ENCODE measurements at regions not wholly inside any gene's neighbourhood (a gene's known extent, or its start where the extent isn't known, plus 50 kb on each side); places are given as distances from the start of the nearest gene placed in this dataset.
"Not testable (repeated sequence)": the region's sequence is repeated elsewhere in the genome, so short reads cannot be mapped to it uniquely, and the experiment has no call there.

- Histone ChIP-seq H3K36me3 (no peaks in the 10 kb centered on the region), H3K4me1 (no peaks in the 10 kb centered on the region), H3K27me3 (ENCODE audit: low read depth) (peaks cover 60% of the 10 kb centered on the region), H3K9me3 (replicated peaks) (no peaks in the 10 kb centered on the region), H3K4me3 (no peak overlapping the region), H3K27ac (replicated peaks) (no peak overlapping the region)
- intact Hi-C loops (cut with micrococcal nuclease), result no loop called here
- TF ChIP-seq, protein P1, sequence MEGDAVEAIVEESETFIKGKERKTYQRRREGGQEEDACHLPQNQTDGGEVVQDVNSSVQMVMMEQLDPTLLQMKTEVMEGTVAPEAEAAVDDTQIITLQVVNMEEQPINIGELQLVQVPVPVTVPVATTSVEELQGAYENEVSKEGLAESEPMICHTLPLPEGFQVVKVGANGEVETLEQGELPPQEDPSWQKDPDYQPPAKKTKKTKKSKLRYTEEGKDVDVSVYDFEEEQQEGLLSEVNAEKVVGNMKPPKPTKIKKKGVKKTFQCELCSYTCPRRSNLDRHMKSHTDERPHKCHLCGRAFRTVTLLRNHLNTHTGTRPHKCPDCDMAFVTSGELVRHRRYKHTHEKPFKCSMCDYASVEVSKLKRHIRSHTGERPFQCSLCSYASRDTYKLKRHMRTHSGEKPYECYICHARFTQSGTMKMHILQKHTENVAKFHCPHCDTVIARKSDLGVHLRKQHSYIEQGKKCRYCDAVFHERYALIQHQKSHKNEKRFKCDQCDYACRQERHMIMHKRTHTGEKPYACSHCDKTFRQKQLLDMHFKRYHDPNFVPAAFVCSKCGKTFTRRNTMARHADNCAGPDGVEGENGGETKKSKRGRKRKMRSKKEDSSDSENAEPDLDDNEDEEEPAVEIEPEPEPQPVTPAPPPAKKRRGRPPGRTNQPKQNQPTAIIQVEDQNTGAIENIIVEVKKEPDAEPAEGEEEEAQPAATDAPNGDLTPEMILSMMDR (IDR thresholded peaks at IDR 0.05; ENCODE audit: borderline replicate concordance), result no peak
- DNase-seq, result no peak
These were observed 88.5 kb upstream of the EXOC2 start for GRCh38 chr6:781350-781961.

DNA sequence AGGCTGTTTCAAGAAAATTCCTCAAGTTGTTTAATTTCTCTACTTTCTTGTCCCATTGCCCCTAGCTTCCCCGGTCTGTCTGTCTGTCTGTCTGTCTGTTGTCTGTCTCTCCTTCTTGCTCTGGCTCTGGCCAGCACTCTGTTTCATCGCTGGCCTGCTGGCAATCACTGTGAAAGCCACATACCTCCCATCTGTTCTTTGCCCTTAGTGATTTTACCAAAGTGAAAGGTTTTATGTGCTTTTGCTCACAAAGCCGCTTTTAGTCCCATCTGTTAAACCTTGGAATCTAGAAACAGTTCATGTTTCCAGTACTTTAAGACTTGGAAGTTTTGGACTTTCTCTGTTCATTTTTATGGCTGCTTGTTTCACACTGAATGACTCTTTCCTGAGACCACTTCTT is 87.8 kb upstream of the EXOC2 start:
- intact Hi-C loops (cut with micrococcal nuclease), result no loop called here
- TF ChIP-seq, protein P1 (IDR thresholded peaks at IDR 0.05; ENCODE audit: borderline replicate concordance), result no peak
- H3K4me1 ChIP-seq, result no peaks in the 10 kb centered on the region

DNA sequence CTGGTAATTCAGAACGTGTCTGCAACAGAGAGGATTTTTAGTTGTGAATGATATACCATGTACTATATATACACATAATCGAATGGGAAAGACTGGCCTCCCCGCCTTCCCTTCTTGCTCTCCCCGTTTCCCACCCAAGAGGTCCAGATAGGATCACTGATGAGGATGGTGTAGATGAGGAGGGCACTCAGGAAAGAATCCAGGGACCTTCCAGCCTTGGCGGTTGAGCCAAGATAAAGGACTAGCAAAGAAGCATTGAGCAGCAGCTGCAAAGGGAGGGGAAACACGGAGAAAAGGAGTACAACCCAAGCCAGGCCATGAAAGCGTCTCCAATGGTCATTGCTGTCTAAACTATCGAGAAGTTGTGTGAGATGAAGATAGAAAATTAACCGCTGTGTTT is 84.0 kb upstream of the EXOC2 start:
- DNase-seq, result no peak
- peaks cover 31% of the 10 kb centered on the region for H3K27me3 ChIP-seq (ENCODE audit: low read depth)
- no peak overlapping the region for H3K27ac ChIP-seq (replicated peaks)
- no peaks in the 10 kb centered on the region for H3K36me3 ChIP-seq
- no peak overlapping the region for H3K4me3 ChIP-seq
- no peaks in the 10 kb centered on the region for H3K4me1 ChIP-seq
- TF ChIP-seq, protein P1 (IDR thresholded peaks at IDR 0.05; ENCODE audit: borderline replicate concordance), result no peak
- intact Hi-C loops (cut with micrococcal nuclease), result no loop called here
- peaks cover 11% of the 10 kb centered on the region for H3K9me3 ChIP-seq (replicated peaks)

More for the DNA sequence above, 87.8 kb upstream of the EXOC2 start:
- peaks cover 59% of the 10 kb centered on the region for H3K27me3 ChIP-seq (ENCODE audit: low read depth)
- no peak overlapping the region for H3K27ac ChIP-seq (replicated peaks)
- no peaks in the 10 kb centered on the region for H3K36me3 ChIP-seq
- DNase-seq, result no peak
- no peak overlapping the region for H3K4me3 ChIP-seq
- H3K9me3 ChIP-seq (replicated peaks), result no peaks in the 10 kb centered on the region

GRCh38 chr6:776528-776931 is 83.6 kb upstream of the EXOC2 start:
- Histone ChIP-seq H3K4me1 (no peaks in the 10 kb centered on the region), H3K9me3 (replicated peaks) (peaks cover 16% of the 10 kb centered on the region), H3K27me3 (ENCODE audit: low read depth) (peaks cover 28% of the 10 kb centered on the region), H3K27ac (replicated peaks) (no peak overlapping the region), H3K4me3 (no peak overlapping the region), H3K36me3 (no peaks in the 10 kb centered on the region)
- DNase-seq, result no peak
- TF ChIP-seq, protein P1 (IDR thresholded peaks at IDR 0.05; ENCODE audit: borderline replicate concordance), result no peak
- intact Hi-C loops (cut with micrococcal nuclease), result no loop called here

DNA sequence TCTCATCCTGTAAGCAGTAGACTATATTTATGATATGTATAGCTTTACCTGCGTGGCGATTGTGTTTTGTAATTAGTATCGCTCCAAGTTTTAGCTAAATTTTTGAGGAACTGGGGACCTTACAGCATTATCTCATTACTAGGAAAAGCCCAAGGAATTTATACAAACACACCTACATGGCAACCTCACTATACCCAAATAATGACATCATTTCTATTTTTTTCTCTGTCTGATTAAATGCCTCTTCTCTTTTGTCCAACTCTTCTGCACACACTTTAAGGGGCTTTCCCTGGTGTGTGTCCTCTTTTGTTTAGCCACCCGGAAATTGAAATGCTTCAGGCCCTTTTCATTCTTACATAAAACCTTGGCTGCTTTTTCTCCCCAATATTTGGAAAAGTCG is 82.9 kb upstream of the EXOC2 start:
- no peak for DNase-seq
- Histone ChIP-seq H3K4me1 (no peaks in the 10 kb centered on the region), H3K27ac (replicated peaks) (no peak overlapping the region), H3K9me3 (replicated peaks) (peaks cover 16% of the 10 kb centered on the region), H3K36me3 (no peaks in the 10 kb centered on the region), H3K27me3 (ENCODE audit: low read depth) (peaks cover 22% of the 10 kb centered on the region), H3K4me3 (no peak overlapping the region)
- TF ChIP-seq, protein P1 (IDR thresholded peaks at IDR 0.05; ENCODE audit: borderline replicate concordance), result no peak
- intact Hi-C loops (cut with micrococcal nuclease), result no loop called here

GRCh38 chr6:771683-772082 is 78.7 kb upstream of the EXOC2 start:
- intact Hi-C loops (cut with micrococcal nuclease); DNase-seq; H3K27ac ChIP-seq (replicated peaks); H3K36me3 ChIP-seq; H3K4me3 ChIP-seq; H3K4me1 ChIP-seq; H3K27me3 ChIP-seq (ENCODE audit: low read depth): not testable (repeated sequence)
- H3K9me3 ChIP-seq (replicated peaks), result peaks cover 26% of the 10 kb centered on the region

All from left ventricle myocardium inferior (tissue), 1 donor.